NT2/D1 (cell line): ENCODE measurements at regions not wholly inside any gene's neighbourhood (a gene's known extent, or its start where the extent isn't known, plus 50 kb on each side); places are given as distances from the start of the nearest gene placed in this dataset.

Experiments
- SUZ12 ChIP-seq: IDR thresholded peaks from 2 replicates; pipeline ENCODE4 v1.6.1; 2011; ENCODE audit not compliant: insufficient read length, insufficient read depth; ENCODE audit errors: extremely low read depth
- YY1 ChIP-seq: IDR thresholded peaks from 2 replicates; pipeline ENCODE4 v1.6.1; 2011; ENCODE audit not compliant: insufficient read length, insufficient read depth
- ZNF274 ChIP-seq: IDR thresholded peaks from 2 replicates; pipeline ENCODE4 v1.6.1; 2011; ENCODE audit warnings: mild to moderate bottlenecking, low read depth, low read length

- TF ChIP-seq SUZ12 (no peak), ZNF274 (no peak), YY1 (no peak)
Observed at GRCh38 chr11:91446267-91446666, 778.4 kb upstream of the FAT3 start.
